A673 (cell line): ENCODE measurements at regions not wholly inside any gene's neighbourhood (a gene's known extent, or its start where the extent isn't known, plus 50 kb on each side); places are given as distances from the start of the nearest gene placed in this dataset.

Experiments
- CTCF ChIP-seq: fragments of 300-800, 200-600 bp; sonication (generic); conservative IDR thresholded peaks from 2 replicates; pipeline ENCODE4 v1.5.1; 2017; ENCODE audit warnings: low read depth, mild to moderate bottlenecking, antibody characterized with exemption, low read length, moderate library complexity, mixed read lengths
- EZH2 ChIP-seq: fragments of 200-600 bp; sonication (generic); IDR thresholded peaks from 2 replicates; pipeline ENCODE4 v1.6.1; 2017; ENCODE audit warnings: borderline replicate concordance, low read depth, mild to moderate bottlenecking, mixed read lengths, antibody characterized with exemption, low read length; ENCODE audit not compliant: poor library complexity, severe bottlenecking

GRCh38 chr5:125630237-125630636 lies 793.0 kb upstream of the GRAMD2B start:
- TF ChIP-seq CTCF (no peak), EZH2 (no peak)
